C4-2B (cell line): ENCODE measurements at regions not wholly inside any gene's neighbourhood (a gene's known extent, or its start where the extent isn't known, plus 50 kb on each side); places are given as distances from the start of the nearest gene placed in this dataset.

Experiments used
- H3K27ac ChIP-seq: fragments of 450-650 bp; 2 replicates; pipeline ENCODE4 v1.5.1; 2017
- ZFX ChIP-seq: fragments of 450-650 bp; IDR thresholded peaks from 2 replicates; pipeline ENCODE4 v1.6.1; 2017
- TF ChIP-seq, protein P1 (sequence below): fragments of 450-650 bp; conservative IDR thresholded peaks from 2 replicates; pipeline ENCODE4 v1.5.1; 2017; ENCODE audit warnings: mild to moderate bottlenecking

DNA sequence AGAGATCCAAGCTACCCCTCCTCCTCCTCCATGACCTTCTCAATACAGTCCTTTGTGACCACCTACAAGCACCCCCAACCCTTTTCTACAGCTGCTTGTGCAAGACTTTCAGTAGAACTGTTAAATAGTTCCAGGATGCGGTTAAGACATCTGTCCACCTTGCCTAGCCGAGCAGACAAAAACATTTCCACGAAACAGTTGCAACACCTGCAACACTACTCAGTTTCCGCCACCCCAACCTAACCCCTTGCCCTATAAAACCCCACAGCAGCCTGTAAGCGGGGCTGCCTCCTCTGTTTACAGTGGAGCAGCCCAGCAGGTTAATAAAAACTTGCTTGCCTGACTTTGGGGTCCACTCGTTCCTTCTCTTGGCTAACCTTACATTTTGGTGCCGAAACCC is 1803.5 kb upstream of the CDH6 start:
- H3K27ac ChIP-seq = no peak overlapping the region
- TF ChIP-seq, protein P1, sequence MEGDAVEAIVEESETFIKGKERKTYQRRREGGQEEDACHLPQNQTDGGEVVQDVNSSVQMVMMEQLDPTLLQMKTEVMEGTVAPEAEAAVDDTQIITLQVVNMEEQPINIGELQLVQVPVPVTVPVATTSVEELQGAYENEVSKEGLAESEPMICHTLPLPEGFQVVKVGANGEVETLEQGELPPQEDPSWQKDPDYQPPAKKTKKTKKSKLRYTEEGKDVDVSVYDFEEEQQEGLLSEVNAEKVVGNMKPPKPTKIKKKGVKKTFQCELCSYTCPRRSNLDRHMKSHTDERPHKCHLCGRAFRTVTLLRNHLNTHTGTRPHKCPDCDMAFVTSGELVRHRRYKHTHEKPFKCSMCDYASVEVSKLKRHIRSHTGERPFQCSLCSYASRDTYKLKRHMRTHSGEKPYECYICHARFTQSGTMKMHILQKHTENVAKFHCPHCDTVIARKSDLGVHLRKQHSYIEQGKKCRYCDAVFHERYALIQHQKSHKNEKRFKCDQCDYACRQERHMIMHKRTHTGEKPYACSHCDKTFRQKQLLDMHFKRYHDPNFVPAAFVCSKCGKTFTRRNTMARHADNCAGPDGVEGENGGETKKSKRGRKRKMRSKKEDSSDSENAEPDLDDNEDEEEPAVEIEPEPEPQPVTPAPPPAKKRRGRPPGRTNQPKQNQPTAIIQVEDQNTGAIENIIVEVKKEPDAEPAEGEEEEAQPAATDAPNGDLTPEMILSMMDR = no peak
- no peak for TF ChIP-seq ZFX

DNA sequence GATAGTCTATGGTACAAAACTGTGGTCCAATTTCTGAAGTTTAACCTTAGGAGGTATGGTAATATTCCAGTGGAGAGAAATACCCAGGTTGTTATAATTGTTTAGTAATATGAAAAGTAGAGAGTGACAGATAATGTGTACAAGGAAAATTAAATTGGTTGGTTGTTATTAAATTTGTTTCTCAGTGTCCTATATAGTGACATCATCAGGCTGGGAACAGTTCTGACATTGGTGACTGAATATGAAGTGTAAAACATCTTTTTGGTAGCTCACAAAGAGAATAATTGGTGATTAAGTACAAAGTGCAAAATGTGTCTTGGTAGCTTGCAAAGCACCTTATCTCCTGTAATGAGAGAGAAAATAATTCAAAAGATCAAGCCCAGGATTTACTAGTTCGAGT is 1806.1 kb upstream of the CDH6 start:
- TF ChIP-seq, protein P1 = no peak
- TF ChIP-seq ZFX = no peak
- H3K27ac ChIP-seq = no peak overlapping the region

- TF ChIP-seq ZFX = no peak
- TF ChIP-seq, protein P1 = no peak
- no peak overlapping the region for H3K27ac ChIP-seq
These were observed 1810.7 kb upstream of the CDH6 start for GRCh38 chr5:29382780-29383179.

GRCh38 chr5:29380029-29380428 is 1813.5 kb upstream of the CDH6 start:
- TF ChIP-seq, protein P1 = no peak
- TF ChIP-seq ZFX = no peak
- H3K27ac ChIP-seq = no peak overlapping the region

DNA sequence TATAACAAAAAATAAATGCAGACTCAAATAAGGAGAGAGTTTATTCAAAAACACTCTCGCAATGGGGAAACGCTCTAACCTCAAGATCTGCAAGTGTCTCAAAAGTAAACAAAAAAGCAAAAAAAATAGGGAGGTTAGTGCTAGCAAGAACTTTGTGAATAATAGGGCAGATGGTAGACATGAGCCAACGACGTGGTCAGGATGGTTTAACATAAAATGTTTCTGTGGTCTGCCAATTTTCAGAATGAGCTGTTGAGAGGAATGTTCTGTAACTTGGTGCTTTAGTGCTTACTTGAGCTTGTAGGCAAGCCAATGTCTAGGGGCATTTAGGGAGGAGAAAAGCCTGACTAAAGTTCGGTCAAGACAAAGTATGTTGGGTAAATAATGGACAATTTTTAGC is 1813.9 kb upstream of the CDH6 start:
- TF ChIP-seq, protein P1 = no peak
- no peak for TF ChIP-seq ZFX
- no peak overlapping the region for H3K27ac ChIP-seq

DNA sequence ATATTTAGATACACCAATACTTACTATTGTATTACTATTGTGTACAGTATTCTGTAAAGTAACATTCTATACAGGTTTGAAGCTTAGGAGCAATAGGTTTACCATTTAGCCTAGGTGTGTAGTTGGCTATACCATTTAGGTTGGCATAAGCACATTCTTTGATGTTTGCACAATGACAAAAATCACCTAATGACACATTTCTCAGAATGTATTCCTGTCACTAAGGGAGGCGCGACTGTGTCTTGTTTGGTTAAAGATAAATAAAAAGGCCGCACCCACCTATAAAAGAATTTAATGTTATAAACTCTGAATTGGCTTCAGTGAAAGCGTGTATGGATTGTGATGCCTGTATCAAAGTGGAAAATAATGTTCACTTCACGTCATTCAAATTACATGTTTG is 1815.4 kb upstream of the CDH6 start:
- TF ChIP-seq, protein P1 = no peak
- TF ChIP-seq ZFX = no peak
- no peak overlapping the region for H3K27ac ChIP-seq

DNA sequence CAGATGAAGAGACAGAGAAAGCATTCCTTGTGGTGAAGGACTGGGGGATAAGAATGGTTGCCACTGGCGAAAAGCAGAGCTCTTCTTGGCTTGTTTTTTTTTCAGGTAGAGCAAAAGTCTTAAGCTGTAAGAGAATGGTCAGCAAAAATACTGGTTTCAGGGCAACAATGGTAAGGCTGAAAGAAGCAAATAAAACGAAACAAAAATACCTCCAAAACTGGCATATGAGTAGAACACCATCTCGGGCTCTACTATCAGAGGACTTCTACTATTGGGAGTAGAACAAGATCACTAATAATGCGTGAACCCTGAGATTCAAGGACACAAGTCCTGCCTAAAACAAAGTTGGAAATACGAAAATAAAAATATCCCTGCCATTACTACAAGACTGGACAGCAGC is 1823.2 kb upstream of the CDH6 start:
- TF ChIP-seq, protein P1 = no peak
- TF ChIP-seq ZFX = no peak

More for the DNA sequence above, 1823.2 kb upstream of the CDH6 start:
- H3K27ac ChIP-seq = no peak overlapping the region
